HG03571 (cell line): ENCODE measurements at regions not wholly inside any gene's neighbourhood (a gene's known extent, or its start where the extent isn't known, plus 50 kb on each side); places are given as distances from the start of the nearest gene placed in this dataset.
A peak's percentile ranks its signal among the peaks of the same experiment; 100 is the strongest.

Source experiments
- ATAC-seq: cut with Tn5 transposase; IDR thresholded peaks from one replicate; pipeline ENCODE4 v1.9.1; 2021; ENCODE audit not compliant: unreplicated experiment

GRCh38 chr14:22478670-22479069, 110.4 kb downstream of the DAD1 start:
- ATAC-seq: no peak

GRCh38 chr14:22478247-22478646, 110.8 kb downstream of the DAD1 start:
- ATAC-seq: no peak

GRCh38 chr14:22477569-22478194, 111.3 kb downstream of the DAD1 start:
- no peak for ATAC-seq

- no peak for ATAC-seq
Observed at GRCh38 chr14:22476887-22477286, 112.1 kb downstream of the DAD1 start.

DNA sequence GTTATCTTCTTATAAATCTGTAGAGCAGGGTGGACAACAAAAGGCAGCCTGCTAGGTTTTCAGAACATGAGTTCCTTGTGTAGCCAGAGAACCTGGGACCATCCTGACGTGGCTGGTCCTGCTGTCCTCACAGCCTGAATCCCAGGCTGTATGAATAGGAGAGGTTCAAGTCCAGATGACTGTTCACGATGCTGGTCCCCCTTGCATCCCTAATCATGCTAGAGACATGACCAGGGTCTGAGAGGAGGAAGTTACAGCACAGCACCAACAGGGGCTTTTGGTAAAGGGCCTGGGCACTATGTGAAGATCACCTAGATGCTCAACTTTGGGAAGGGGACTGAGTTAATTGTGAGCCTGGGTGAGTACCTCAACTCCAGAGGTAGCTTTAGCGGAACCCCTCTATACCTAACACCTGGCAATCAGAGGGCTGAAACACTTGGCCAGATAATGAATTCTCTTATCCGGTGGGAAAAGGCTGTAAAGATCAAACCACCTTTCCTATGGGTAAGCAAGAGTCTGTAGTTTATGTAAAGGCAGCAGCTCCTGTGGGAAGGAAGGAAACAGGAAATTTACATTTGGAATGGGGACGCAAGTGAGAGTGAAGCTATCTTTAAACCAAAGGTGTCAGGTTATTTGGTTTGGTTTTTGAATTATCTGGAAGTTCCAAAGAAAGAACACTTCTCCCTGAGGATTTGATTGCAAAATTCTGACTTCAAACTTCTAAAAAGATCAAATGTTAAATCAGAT, 112.8 kb downstream of the DAD1 start:
- ATAC-seq: no peak

DNA sequence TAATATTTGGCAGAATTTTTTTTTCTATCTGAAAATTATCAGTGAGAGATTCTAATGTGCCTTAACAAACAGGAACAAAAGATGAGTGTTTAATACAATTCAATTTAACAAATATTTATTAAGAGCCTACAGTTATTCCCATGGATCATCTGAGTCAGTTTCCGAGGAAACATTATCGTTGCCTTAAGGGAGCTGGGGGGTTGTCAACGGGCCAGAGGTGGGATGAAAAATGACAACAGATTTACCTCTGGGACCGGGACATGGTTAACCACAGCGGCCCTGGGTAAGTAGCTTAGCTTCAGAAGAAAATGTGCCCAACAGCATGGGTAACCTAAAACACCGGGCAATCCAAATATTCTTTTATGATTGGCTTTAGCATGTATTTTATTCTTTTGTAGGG, 113.6 kb downstream of the DAD1 start:
- ATAC-seq: no peak

- ATAC-seq: no peak
Observed at GRCh38 chr14:22474730-22475351, 114.2 kb downstream of the DAD1 start.

GRCh38 chr14:22472935-22473854, 115.8 kb downstream of the DAD1 start:
- peak; percentile 51 for ATAC-seq

DNA sequence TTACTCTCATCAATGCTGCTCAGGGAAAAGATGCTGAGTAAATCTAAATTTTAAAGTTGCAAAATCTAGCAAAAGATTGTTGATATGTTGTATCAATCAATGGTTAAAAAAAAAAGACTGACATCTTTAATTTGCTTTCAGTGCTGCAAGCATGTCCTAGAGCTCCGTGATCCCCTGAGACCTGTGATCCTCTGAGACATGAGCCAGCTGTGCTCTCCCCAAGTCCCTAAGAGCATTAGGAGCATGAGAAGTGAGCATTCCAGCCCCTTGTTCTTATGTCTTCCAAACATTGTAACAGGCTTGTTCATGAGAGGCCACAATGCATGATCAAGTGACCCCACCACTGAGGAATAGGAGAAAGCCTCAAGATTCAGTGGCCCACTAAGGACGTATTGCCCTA, 116.6 kb downstream of the DAD1 start:
- ATAC-seq: no peak

- no peak for ATAC-seq
Observed at GRCh38 chr14:22471545-22472121, 117.4 kb downstream of the DAD1 start.

DNA sequence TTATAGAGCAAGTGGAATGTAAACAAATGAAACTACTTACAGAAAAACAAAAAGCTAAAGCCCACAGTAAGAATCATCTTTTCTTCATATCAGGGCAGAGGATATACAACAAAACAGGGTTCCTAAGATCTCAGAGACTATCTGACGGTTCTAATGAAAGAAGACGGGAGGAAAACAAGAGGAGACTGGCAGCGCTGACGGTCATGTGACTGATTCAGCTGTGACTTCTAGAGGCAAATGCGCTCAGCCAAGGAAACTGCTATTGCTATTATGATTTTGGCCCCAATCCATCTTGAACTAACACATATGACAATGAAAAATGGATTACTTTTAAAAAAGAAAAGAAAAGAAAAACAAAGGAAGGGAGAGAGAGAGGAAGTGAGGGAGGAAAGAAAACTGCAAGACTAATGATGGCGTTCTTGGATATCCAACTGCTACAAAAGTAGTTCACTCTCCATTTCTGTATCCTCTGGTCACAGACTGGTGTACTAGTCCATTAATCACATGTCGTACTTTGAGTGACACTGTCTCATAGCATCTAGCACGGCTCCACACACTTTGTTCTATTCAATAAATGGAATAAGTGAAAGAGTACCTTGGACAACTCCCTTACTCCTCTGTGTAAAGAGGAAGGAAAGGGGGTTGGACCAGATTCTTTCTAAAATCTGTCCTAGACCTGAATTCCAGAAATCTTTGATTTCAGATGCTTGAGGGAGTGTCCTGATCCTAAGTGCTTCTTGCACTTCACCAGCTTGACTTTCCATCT, 119.3 kb downstream of the DAD1 start:
- ATAC-seq: no peak

DNA sequence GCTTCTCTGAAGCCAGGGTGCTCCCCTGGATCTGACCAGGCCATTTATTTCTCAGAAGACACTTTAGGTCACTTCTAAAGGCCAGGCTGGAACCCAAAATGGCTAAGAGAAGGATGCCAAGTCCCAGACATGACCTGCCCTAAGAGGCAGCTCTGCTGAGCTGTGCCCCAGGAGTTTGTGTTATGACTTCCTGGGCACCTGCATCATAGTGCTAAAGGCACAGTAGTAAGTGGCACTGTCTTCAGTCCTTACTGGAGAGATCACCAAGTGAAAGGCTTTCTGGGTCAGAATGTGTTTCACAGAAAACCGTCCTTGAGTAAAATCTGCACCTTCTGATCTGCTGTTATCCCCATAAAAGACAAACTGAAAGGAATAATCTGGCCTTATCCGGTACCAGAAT, 120.2 kb downstream of the DAD1 start:
- no peak for ATAC-seq

- ATAC-seq: no peak
Observed at GRCh38 chr14:22466491-22466890, 122.5 kb downstream of the DAD1 start.

DNA sequence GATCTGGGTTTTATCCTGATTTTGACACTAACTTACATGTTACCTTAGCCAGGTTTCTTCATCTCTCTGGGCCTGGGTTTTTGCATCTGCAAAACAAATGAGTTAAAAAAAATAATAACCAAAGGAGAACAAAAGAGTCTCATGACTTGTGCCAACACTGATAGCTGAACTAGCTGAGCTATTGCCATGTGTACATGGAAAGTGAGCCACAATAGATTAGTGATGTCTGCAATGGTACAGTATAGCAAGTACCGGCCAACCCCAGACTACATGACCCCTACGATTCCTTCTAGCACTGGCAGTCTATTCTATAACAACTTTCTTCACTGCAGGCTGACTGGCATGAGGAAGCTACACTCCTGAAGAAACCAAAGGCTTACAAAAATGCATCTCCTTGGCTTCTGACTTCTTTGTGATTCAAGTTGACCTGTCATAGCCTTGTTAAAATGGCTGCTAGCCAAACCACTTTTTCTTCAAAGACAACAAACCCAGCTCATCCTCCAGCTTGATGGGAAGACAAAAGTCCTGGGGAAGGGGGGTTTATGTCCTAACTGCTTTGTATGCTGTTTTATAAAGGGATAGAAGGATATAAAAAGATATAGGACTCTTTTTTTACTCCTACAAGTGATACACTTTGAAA, 123.7 kb downstream of the DAD1 start:
- ATAC-seq: peak; percentile 2

DNA sequence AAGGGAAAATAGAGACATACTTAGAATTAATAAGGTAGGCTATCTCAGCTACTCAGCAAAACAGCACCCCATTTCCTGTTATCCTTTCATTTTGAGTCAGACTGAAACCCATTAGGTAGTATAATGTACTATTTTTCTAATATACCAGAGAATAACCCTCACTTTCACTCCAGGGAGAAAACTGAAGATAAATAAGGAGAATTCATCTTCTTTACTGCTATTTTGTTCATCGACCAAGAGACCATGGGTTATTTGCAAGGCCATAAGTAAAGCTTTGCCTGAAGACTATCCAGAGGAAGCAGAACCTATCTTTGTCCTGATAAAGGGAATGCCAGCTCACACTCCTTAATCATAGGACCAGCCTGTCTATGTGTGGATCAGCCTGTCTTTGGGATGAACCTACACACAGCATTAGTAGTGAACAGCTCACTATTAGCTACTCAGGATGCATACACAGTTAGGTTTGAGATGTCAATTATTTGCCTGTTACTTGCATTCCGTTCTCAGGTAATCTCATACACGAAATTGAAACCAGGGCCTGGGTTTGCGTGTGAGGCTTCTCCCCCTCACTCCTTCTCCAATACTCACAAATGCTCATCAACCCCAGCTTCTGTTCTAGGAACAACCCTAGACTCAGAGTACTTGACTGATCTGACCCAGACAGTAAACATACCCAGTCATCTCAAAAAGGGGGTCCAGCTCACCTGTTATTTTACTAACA, 124.4 kb downstream of the DAD1 start:
- peak; percentile 67 for ATAC-seq

DNA sequence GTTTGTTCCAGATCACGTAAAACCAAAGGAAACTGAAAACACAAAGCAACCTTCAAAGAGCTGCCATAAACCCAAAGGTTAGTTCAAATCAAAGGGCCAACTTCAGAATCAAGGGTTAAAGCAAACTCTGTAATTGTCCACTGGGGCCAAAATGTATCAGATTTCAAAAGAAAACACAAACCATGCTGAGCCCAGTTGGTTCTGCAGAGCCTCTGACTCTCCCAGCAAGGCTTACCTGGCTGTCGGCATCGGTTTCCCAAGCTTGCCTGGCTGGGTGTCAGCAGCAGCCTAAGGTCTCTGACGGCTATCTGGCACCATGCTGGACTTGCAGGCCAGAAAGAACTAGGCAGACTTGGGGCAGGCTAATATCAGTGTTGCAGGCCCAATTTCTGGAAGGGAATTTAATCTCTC, 125.3 kb downstream of the DAD1 start:
- ATAC-seq: no peak

GRCh38 chr14:22462923-22463322, 126.1 kb downstream of the DAD1 start:
- ATAC-seq: no peak

GRCh38 chr14:22460461-22461195, 128.4 kb downstream of the DAD1 start:
- ATAC-seq: no peak
